Ecto neural progenitor cell (in vitro differentiated cells): ENCODE measurements at regions not wholly inside any gene's neighbourhood (a gene's known extent, or its start where the extent isn't known, plus 50 kb on each side); places are given as distances from the start of the nearest gene placed in this dataset.

ENCODE experiments used
- DNase-seq: peaks from one replicate; pipeline ENCODE4 v3.0.0-alpha.2; 2018; ENCODE audit warnings: low spot score

- DNase-seq: no peak
Measured at GRCh38 chr15:47374222-47374621, 343.1 kb upstream of the SEMA6D start.

- DNase-seq: no peak
Measured at GRCh38 chr15:47376190-47376589, 341.1 kb upstream of the SEMA6D start.

- DNase-seq: no peak
Measured at GRCh38 chr15:47377465-47377864, 339.8 kb upstream of the SEMA6D start.

- no peak for DNase-seq
Measured at GRCh38 chr15:47378527-47378926, 338.8 kb upstream of the SEMA6D start.

GRCh38 chr15:47383102-47383501 is 334.2 kb upstream of the SEMA6D start:
- DNase-seq: no peak

- no peak for DNase-seq
Measured at GRCh38 chr15:47383801-47384200, 333.5 kb upstream of the SEMA6D start.

- DNase-seq: peak; percentile 68
Measured at GRCh38 chr15:47384341-47384740, 333.0 kb upstream of the SEMA6D start.

GRCh38 chr15:47384776-47385175 is 332.5 kb upstream of the SEMA6D start:
- no peak for DNase-seq

- DNase-seq: no peak
Measured at GRCh38 chr15:47386459-47386858, 330.8 kb upstream of the SEMA6D start.

GRCh38 chr15:47388299-47388698 is 329.0 kb upstream of the SEMA6D start:
- no peak for DNase-seq

- no peak for DNase-seq
Measured at GRCh38 chr15:47390208-47390765, 327.0 kb upstream of the SEMA6D start.

- DNase-seq: no peak
Measured at GRCh38 chr15:47394286-47394809, 323.0 kb upstream of the SEMA6D start.

- DNase-seq: no peak
Measured at GRCh38 chr15:47395076-47395475, 322.2 kb upstream of the SEMA6D start.

- DNase-seq: no peak
Measured at GRCh38 chr15:47397655-47398054, 319.6 kb upstream of the SEMA6D start.

- DNase-seq: no peak
Measured at GRCh38 chr15:47398132-47398531, 319.2 kb upstream of the SEMA6D start.

- no peak for DNase-seq
Measured at GRCh38 chr15:47398594-47398993, 318.7 kb upstream of the SEMA6D start.

- DNase-seq: no peak
Measured at GRCh38 chr15:47399100-47399499, 318.2 kb upstream of the SEMA6D start.

GRCh38 chr15:47400603-47401002 is 316.7 kb upstream of the SEMA6D start:
- DNase-seq: no peak

- DNase-seq: no peak
Measured at GRCh38 chr15:47401427-47401826, 315.9 kb upstream of the SEMA6D start.

- no peak for DNase-seq
Measured at GRCh38 chr15:47402829-47403228, 314.5 kb upstream of the SEMA6D start.

- no peak for DNase-seq
Measured at GRCh38 chr15:47404877-47405276, 312.4 kb upstream of the SEMA6D start.

- no peak for DNase-seq
Measured at GRCh38 chr15:47405365-47406162, 311.7 kb upstream of the SEMA6D start.

GRCh38 chr15:47407692-47408091 is 309.6 kb upstream of the SEMA6D start:
- DNase-seq: no peak

- DNase-seq: no peak
Measured at GRCh38 chr15:47409038-47409437, 308.3 kb upstream of the SEMA6D start.
